WTC11 (cell line): ENCODE measurements at regions not wholly inside any gene's neighbourhood (a gene's known extent, or its start where the extent isn't known, plus 50 kb on each side); places are given as distances from the start of the nearest gene placed in this dataset.
"Not testable (repeated sequence)": the region's sequence is repeated elsewhere in the genome, so short reads cannot be mapped to it uniquely, and the experiment has no call there.

Experiments
- ATAC-seq: fragments of 200-7000 bp; cut with Tn5 transposase; 2 replicates; pipeline ENCODE4 v1.10.0; 2021; ENCODE audit warnings: mild to moderate bottlenecking, moderate library complexity
- CTCF ChIA-PET: fragments of 300-600 bp; sonication (Branson Sonifier 250); formaldehyde crosslinking; loops from one replicate; lab custom pipeline; 2021; ENCODE audit warnings: antibody characterized with exemption; lab: Charles Lee
- POLR2A ChIA-PET: fragments of 350-600 bp; sonication (Branson Sonifier 250); formaldehyde crosslinking; loops from one replicate; lab custom pipeline; 2021; ENCODE audit warnings: antibody characterized with exemption; lab: Charles Lee
- DNase-seq: peaks from one replicate; pipeline ENCODE4 v3.0.0; 2021; ENCODE audit warnings: low spot score
- H3K27ac Mint-ChIP-seq: 2 replicates; pipeline ENCODE4 v1.8.0; 2021; ENCODE audit warnings: mixed read lengths
- H3K27me3 Mint-ChIP-seq: 2 replicates; pipeline ENCODE4 v1.8.0; 2021; ENCODE audit warnings: low read depth, mild to moderate bottlenecking, moderate library complexity, mixed read lengths
- H3K36me3 Mint-ChIP-seq: 2 replicates; pipeline ENCODE4 v1.8.0; 2021; ENCODE audit warnings: mixed read lengths
- H3K4me1 Mint-ChIP-seq: 2 replicates; pipeline ENCODE4 v1.8.0; 2022; ENCODE audit warnings: mixed read lengths
- H3K4me3 Mint-ChIP-seq: 2 replicates; pipeline ENCODE4 v1.8.0; 2021; ENCODE audit warnings: mild to moderate bottlenecking, moderate library complexity, mixed read lengths
- H3K9me3 Mint-ChIP-seq: 2 replicates; pipeline ENCODE4 v1.8.0; 2021; ENCODE audit warnings: mixed read lengths
- ATF1 ChIP-seq: sonication (generic); formaldehyde crosslinking; IDR thresholded peaks from 2 replicates; pipeline ENCODE4 v1.8.1; 2023; ENCODE audit warnings: mild to moderate bottlenecking, moderate library complexity, missing genetic modification reagents
- CREB1 ChIP-seq: sonication (generic); formaldehyde crosslinking; IDR thresholded peaks from 2 replicates; pipeline ENCODE4 v1.8.0; 2023; ENCODE audit warnings: mild to moderate bottlenecking, missing genetic modification reagents
- CREM ChIP-seq: sonication (generic); formaldehyde crosslinking; IDR thresholded peaks from 2 replicates; pipeline ENCODE4 v1.8.1; 2022; ENCODE audit warnings: mild to moderate bottlenecking, missing genetic modification reagents, moderate library complexity
- E2F5 ChIP-seq: sonication (generic); formaldehyde crosslinking; IDR thresholded peaks from 2 replicates; pipeline ENCODE4 v1.8.1; 2022; ENCODE audit warnings: mild to moderate bottlenecking, moderate library complexity, missing genetic modification reagents
- ETV6 ChIP-seq: sonication (generic); formaldehyde crosslinking; IDR thresholded peaks from 2 replicates; pipeline ENCODE4 v1.8.1; 2022; ENCODE audit warnings: mild to moderate bottlenecking, missing genetic modification reagents
- FOXK1 ChIP-seq: sonication (generic); formaldehyde crosslinking; IDR thresholded peaks from 2 replicates; pipeline ENCODE4 v1.8.0; 2022; ENCODE audit warnings: mild to moderate bottlenecking, moderate library complexity, missing genetic modification reagents
- FOXP1 ChIP-seq: sonication (generic); formaldehyde crosslinking; IDR thresholded peaks from 2 replicates; pipeline ENCODE4 v1.8.0; 2022; ENCODE audit warnings: missing genetic modification reagents, mild to moderate bottlenecking, moderate library complexity, borderline replicate concordance
- MYBL2 ChIP-seq: sonication (generic); formaldehyde crosslinking; IDR thresholded peaks from 2 replicates; pipeline ENCODE4 v1.8.1; 2023; ENCODE audit warnings: mild to moderate bottlenecking, moderate library complexity, missing genetic modification reagents
- NFYB ChIP-seq: sonication (generic); formaldehyde crosslinking; conservative IDR thresholded peaks from 2 replicates; pipeline ENCODE4 v1.8.0; 2022; ENCODE audit warnings: low read depth, missing genetic modification reagents
- SP1 ChIP-seq: sonication (generic); formaldehyde crosslinking; conservative IDR thresholded peaks from 2 replicates; pipeline ENCODE4 v1.8.1; 2022; ENCODE audit warnings: missing genetic modification reagents
- TEAD1 ChIP-seq: sonication (generic); formaldehyde crosslinking; IDR thresholded peaks from 2 replicates; pipeline ENCODE4 v1.8.0; 2022; ENCODE audit warnings: mild to moderate bottlenecking, missing genetic modification reagents
- ZBTB21 ChIP-seq: sonication (generic); formaldehyde crosslinking; IDR thresholded peaks from 2 replicates; pipeline ENCODE4 v1.8.1; 2023; ENCODE audit warnings: mild to moderate bottlenecking, missing genetic modification reagents, borderline replicate concordance
- TF ChIP-seq, protein P1 (sequence below): sonication (generic); formaldehyde crosslinking; IDR thresholded peaks from 2 replicates; pipeline ENCODE4 v1.8.0; 2022; ENCODE audit warnings: mild to moderate bottlenecking, missing genetic modification reagents
- TF ChIP-seq, protein P2 (sequence below): sonication (generic); formaldehyde crosslinking; IDR thresholded peaks from 2 replicates; pipeline ENCODE4 v1.8.1; 2023; ENCODE audit warnings: mild to moderate bottlenecking, missing genetic modification reagents, moderate library complexity

- peak; percentile 99 for ATAC-seq
- peak; percentile 100 for DNase-seq
- peak overlapping the region; percentile 99 for H3K27ac Mint-ChIP-seq
- H3K4me3 Mint-ChIP-seq = peak overlapping the region; percentile 87
- POLR2A ChIA-PET, H3K9me3 Mint-ChIP-seq, H3K4me1 Mint-ChIP-seq, H3K36me3 Mint-ChIP-seq, H3K27me3 Mint-ChIP-seq: not testable (repeated sequence)
- TF ChIP-seq CREM (CRISPR knock-in tag) = peak; percentile 99
- peak; percentile 89 for TF ChIP-seq FOXK1 (CRISPR knock-in tag)
- peak; percentile 98 for TF ChIP-seq SP1 (CRISPR knock-in tag)
- peak; percentile 78 for TF ChIP-seq NFYB (CRISPR knock-in tag)
- peak; percentile 88; the same call in 1 of the 2 replicates for TF ChIP-seq ATF1 (CRISPR knock-in tag)
- TF ChIP-seq CREB1 (CRISPR knock-in tag) = peak; percentile 94
- TF ChIP-seq, protein P1, sequence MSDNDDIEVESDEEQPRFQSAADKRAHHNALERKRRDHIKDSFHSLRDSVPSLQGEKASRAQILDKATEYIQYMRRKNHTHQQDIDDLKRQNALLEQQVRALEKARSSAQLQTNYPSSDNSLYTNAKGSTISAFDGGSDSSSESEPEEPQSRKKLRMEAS (CRISPR knock-in tag) = peak; percentile 41; the same call in 1 of the 2 replicates
- peak; percentile 42; the same call in 1 of the 2 replicates for TF ChIP-seq E2F5 (CRISPR knock-in tag)
- peak; percentile 45; the same call in 1 of the 2 replicates for TF ChIP-seq TEAD1 (CRISPR knock-in tag)
- 0 out of 2 replicates have a peak, but pooled peaks have one; percentile 8 for TF ChIP-seq ETV6
- peak; percentile 99 for TF ChIP-seq ZBTB21
- TF ChIP-seq, protein P2, sequence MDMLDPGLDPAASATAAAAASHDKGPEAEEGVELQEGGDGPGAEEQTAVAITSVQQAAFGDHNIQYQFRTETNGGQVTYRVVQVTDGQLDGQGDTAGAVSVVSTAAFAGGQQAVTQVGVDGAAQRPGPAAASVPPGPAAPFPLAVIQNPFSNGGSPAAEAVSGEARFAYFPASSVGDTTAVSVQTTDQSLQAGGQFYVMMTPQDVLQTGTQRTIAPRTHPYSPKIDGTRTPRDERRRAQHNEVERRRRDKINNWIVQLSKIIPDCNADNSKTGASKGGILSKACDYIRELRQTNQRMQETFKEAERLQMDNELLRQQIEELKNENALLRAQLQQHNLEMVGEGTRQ (CRISPR knock-in tag) = peak; percentile 20; the same call in 1 of the 2 replicates
- TF ChIP-seq MYBL2 (CRISPR knock-in tag) = peak; percentile 61; the same call in 1 of the 2 replicates
- peak; percentile 30; the same call in 1 of the 2 replicates for TF ChIP-seq FOXP1 (CRISPR knock-in tag)
- CTCF ChIA-PET = interaction anchor here (0.6 to 2.1 kb wide), 2 partner anchors 59 to 160 kb away, joined by 3 to 6 read pairs; no protein-coding TSS in a partner anchor
These were observed 121.3 kb upstream of the FBXO28 start for GRCh38 chr1:223992456-223993246.

DNA sequence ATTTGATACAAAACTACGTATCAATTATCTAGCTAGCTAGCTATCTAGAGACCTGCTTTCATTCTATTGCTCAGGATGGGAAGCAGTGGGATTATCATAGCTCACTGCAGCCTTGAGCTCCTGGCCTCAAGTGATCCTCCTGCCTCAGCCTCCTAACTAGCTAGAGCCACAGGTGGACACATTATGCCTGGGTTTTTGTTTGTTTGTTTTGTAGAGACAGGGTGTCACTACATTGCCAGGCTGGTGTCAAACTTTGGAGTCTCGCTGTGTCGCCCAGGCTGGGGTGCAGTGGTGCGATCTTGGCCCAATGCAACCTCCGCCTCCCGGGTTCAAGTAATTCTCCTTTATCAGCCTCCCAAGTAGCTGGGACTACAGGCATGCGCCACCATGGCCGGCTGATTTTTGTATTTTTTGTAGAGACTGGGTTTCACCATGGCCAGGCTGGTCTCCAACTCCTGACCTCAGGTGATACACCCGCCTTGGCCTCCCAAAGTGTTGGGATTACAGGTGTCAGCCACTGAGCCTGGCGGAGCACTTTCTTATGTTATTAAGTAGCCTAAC, 122.5 kb upstream of the FBXO28 start:
- H3K27me3 Mint-ChIP-seq, CTCF ChIA-PET: not testable (repeated sequence)

GRCh38 chr1:223961985-223962384, 116.2 kb upstream of the TP53BP2 start:
- not testable (repeated sequence) for ATAC-seq

More for the DNA sequence above, 122.5 kb upstream of the FBXO28 start:
- POLR2A ChIA-PET, DNase-seq, H3K4me1 Mint-ChIP-seq, H3K27ac Mint-ChIP-seq, H3K36me3 Mint-ChIP-seq, H3K9me3 Mint-ChIP-seq, H3K4me3 Mint-ChIP-seq, ATAC-seq: not testable (repeated sequence)

GRCh38 chr1:223952801-223953200, 107.1 kb upstream of the TP53BP2 start:
- H3K36me3 Mint-ChIP-seq, H3K27me3 Mint-ChIP-seq, H3K27ac Mint-ChIP-seq, H3K4me3 Mint-ChIP-seq, POLR2A ChIA-PET, DNase-seq, CTCF ChIA-PET, H3K4me1 Mint-ChIP-seq, ATAC-seq, H3K9me3 Mint-ChIP-seq: not testable (repeated sequence)

More at GRCh38 chr1:223961985-223962384, 116.2 kb upstream of the TP53BP2 start:
- DNase-seq, H3K4me1 Mint-ChIP-seq, H3K4me3 Mint-ChIP-seq, CTCF ChIA-PET, POLR2A ChIA-PET, H3K27ac Mint-ChIP-seq, H3K36me3 Mint-ChIP-seq, H3K27me3 Mint-ChIP-seq, H3K9me3 Mint-ChIP-seq: not testable (repeated sequence)

- H3K27ac Mint-ChIP-seq, ATAC-seq, H3K4me3 Mint-ChIP-seq, H3K27me3 Mint-ChIP-seq, DNase-seq, H3K36me3 Mint-ChIP-seq, CTCF ChIA-PET, H3K9me3 Mint-ChIP-seq, POLR2A ChIA-PET, H3K4me1 Mint-ChIP-seq: not testable (repeated sequence)
These were observed 105.8 kb upstream of the TP53BP2 start for GRCh38 chr1:223951551-223951950.

- POLR2A ChIA-PET, H3K4me3 Mint-ChIP-seq, H3K4me1 Mint-ChIP-seq, H3K36me3 Mint-ChIP-seq, H3K27me3 Mint-ChIP-seq, CTCF ChIA-PET, H3K9me3 Mint-ChIP-seq, H3K27ac Mint-ChIP-seq, DNase-seq, ATAC-seq: not testable (repeated sequence)
These were observed 104.2 kb upstream of the TP53BP2 start for GRCh38 chr1:223949944-223950343.

DNA sequence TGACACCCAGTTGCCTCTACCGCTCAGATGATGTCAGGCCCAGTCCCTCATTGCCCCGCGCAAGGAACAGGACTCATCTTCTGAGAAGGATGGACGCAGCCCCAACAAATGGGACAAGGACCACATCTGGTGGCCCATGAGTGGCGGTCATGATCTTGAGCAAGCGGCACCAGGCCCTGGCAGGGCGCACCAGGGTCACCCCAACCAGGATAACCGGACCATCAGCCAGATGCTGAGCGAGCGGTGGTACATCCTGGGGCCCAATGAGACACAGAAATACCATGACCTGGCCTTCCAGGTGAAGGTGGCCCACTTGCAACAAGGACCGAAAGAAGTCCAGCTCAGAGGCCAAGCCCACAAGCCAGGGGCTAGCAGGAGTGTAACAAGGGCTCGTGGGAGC, 102.3 kb upstream of the TP53BP2 start:
- DNase-seq, H3K27ac Mint-ChIP-seq, H3K9me3 Mint-ChIP-seq, ATAC-seq, H3K36me3 Mint-ChIP-seq, H3K4me3 Mint-ChIP-seq, H3K4me1 Mint-ChIP-seq, POLR2A ChIA-PET, H3K27me3 Mint-ChIP-seq: not testable (repeated sequence)
- CTCF ChIA-PET = interaction anchor here (0.6 kb wide), 1 partner anchor 38 kb away, joined by 3 read pairs; no protein-coding TSS in a partner anchor

DNA sequence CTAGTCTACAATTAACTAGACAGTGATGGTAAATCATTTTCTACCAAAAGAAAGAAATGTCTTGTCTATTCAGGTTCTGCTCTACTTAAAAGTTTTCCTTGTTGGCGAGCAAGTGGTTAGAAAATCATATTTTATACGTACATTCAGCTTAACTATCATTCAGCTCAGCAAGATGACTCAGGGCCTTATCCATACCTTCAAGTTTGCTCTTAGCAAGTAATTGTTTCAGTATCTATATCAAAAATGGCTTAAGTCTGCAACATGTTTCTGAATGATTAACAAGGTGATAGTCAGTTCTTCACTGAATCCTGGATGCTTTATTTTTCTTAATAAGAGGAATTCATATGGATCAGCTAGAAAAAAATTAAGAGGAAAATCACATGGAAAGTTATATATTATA, 90.8 kb upstream of the TP53BP2 start:
- H3K36me3 Mint-ChIP-seq, ATAC-seq, POLR2A ChIA-PET, H3K4me3 Mint-ChIP-seq, H3K27ac Mint-ChIP-seq, H3K27me3 Mint-ChIP-seq, H3K9me3 Mint-ChIP-seq, H3K4me1 Mint-ChIP-seq, CTCF ChIA-PET, DNase-seq: not testable (repeated sequence)
